DMS 273 (cell line): ENCODE measurements at regions not wholly inside any gene's neighbourhood (a gene's known extent, or its start where the extent isn't known, plus 50 kb on each side); places are given as distances from the start of the nearest gene placed in this dataset.
"Not testable (repeated sequence)": the region's sequence is repeated elsewhere in the genome, so short reads cannot be mapped to it uniquely, and the experiment has no call there.

ENCODE experiments used
- DNase-seq: peaks from one replicate; lab custom pipeline; 2025; ENCODE audit not compliant: unreplicated experiment; lab: John Stamatoyannopoulos, UW

DNA sequence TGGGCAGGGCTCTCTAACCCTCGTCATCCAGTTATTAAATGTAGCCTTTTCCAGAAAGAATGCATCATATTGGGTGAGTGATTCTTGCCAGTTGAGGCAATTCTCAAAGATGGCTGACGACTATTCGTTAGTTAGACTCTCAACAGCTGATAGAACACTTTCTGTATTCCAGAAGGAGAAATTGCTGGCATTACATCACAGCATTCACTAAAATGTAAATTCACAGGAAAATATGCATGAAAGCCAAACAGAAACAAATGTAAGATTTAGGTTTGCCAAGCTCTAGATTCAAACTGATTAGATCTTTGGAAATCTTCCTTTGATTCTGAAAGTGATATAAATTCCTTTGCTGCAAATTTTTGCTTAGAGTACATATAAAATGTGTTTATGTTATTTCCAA, 1501.0 kb downstream of the SI start:
- no peak for DNase-seq

DNA sequence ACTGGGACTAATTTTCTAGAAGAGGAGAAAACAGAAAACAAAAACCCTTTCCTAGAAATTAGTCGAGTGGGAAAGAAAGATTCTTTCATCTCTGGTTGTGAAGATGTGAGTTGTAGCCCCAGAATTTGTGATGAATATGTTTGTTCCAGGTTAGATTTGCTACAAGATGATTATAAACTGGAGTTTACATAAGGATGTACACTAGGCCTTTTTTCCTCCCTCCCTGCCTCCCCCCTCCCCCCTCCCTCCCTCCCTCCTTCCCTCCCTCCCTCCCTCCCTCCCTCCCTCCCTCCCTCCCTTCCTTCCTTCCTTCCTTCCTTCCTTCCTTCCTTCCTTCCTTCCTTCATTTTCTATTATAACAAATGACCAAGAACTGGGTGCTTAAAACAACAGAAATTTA, 1502.0 kb downstream of the SI start:
- DNase-seq, result no peak

DNA sequence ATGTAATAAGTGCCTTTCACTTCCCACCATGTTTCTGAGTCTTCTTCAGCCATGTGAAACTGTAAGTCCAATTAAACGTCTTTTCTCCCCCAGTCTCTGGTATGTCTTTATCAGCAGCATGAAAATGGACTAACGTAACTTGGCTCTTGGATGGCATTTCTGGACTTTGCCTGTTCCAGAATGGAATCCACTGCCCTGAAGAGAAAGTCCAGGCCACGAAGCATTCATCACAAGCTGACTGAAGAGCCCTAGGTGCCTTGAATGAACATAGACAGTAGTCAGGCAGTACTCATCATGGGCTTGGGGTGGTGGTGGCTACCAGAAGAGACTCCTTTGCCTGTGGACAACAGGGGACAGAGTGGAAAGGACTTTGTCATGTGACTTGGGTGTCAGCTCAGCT, 1505.0 kb downstream of the SI start:
- DNase-seq, result no peak

DNA sequence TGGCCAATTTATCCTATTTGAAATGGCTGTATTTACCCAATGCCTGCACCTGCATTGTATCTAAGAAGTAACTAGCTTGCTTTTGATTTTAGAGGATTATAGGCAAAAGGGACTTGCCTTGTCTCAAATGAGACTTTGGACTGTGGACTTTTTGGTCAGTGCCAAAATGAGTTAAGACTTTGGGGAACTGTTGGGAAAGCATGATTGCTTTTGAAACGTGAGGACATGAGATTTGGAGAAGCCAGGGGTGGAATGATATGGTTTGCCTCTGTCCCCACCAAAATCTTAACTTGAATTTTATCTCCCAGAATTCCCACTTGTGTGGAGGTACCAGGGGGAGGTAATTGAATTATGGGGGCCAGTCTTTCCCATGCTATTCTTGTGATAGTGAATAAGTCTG, 1505.4 kb downstream of the SI start:
- DNase-seq, result no peak

DNA sequence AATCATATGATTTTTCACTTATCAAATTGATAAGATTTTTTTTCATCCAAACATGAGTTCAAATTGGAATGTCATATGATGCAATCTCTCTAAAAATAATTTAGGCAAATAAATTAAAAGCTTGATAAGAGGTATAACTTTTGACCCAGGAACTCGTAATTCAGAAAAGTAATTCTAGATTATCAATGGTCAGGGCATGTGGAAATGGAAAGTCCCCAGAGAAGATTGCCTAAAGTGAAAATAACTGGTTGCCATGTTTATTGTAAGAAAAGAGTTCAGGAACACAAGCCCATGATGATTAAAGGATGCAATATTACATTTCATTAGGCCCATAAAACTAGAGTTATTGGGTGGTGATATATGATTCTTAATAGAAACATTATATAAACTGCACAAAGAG, 1514.8 kb downstream of the SI start:
- no peak for DNase-seq

DNA sequence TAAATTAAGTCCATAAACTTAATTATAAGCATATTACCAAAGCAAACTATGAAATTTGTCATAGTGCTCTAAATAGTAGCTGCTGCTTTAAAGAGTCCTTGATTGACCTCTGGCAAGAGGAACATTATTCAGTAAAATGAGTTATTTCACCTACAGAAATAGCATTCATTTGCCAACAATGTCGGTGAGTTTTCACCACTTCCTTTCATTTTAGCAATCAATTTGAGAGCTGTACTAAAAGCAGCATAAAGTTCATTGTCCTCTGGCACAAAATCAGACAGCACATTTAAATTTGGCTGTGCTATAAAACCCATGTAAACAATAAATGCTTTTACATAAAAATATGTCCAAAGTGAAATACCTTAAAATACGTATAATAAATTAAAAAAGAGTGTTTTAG, 1515.7 kb downstream of the SI start:
- no peak for DNase-seq

DNA sequence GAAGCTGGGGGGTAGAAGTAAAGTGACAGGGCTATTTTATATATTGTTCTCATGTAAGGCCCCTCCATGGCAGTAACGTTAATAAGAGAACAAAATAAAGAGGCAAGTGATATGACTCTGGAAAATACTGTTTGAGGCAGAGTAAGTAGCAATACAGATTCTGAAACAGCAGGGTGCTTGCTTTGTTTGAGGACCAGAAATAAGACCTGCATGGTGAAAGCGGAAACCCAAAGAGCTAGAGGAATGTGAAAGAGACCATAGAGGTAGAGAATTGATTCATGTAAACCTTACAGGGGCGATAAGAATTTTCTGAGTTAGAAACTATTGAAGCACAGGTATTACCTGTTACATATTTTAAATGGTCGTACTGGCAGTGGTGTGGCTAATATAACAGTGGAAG, 1517.1 kb downstream of the SI start:
- DNase-seq, result no peak

DNA sequence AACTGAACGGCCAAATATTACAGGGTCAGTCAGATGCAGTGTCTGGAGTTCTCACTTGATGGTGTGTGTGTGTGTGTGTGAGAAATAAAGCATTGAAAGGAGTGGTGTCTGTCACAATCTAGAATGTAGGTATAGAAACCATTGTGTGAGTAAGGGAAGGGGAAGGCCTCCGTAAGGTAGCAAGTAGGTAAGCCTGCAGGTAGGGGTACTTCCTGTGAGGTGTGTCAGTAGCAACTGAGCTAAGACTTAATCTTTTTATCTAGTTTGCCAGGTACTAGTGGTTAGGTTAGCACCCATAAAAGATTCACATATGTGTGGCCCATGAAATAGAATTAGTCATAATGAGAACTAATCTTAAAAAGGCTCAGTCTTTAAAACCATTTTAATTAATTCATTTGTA, 1517.8 kb downstream of the SI start:
- no peak for DNase-seq

DNA sequence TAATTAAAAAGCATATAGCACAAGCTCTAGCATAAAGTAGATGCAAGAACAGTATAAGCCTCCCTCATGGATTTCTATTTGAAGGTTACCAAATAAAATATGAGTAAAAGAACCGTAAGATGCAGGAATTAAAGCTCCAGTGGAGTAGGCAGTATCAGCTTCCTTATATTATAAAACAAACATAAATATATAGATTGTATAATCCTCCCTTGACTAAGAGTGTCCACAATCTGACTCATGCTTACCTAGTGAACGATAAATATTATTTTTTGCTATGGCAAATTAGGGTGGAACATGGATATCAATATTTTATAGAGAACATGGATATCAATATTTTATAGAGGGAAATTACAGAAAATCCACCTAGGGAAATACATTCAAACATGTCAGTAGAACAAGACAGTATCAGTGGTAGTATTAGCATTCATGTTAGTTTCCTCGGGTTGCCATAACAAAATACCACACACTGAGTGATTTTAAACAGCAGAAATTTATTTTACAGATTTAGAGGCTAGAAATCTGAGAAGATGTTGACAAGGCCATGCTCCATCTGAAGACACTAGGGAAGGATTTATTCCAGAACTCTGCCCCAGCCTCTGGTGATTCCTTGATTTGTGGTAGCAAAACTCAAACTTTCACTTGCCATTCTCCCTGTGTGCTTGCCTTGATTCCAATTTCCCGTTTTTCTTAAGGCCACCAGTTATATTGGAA, 1521.3 kb downstream of the SI start:
- no peak for DNase-seq

DNA sequence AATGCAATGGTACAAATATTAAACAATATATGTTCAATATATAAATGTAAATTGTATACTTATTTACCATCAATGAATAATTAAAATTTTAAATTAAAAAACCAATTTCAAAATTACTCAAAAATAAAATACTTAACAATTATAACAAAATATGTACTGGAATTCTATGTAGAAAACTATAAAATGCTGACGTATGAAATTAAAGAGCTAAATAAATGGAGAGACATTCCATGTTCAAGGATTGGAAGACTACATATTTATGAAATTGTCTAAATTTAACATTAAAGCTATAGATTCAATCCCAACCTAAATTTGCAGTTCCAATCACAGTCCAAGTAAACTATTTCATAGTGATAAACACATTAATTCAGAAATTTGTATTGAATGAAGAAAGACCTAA, 1522.4 kb downstream of the SI start:
- no peak for DNase-seq

DNA sequence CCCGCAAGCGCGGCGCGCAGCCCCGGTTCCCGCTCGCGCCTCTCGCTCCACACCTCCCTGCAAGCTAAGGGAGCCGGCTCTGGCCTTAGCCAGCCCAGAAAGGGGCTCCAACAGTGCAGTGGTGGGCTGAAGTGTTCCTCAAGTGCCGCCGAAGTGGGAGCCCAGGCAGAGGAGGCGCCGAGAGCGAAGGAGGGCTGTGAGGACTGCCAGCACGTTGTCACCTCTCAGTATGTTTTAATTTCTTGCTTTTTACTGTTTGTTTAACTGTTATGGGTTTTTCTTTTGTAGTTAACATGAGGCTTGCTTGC, 1525.7 kb downstream of the SI start:
- DNase-seq, result no peak

DNA sequence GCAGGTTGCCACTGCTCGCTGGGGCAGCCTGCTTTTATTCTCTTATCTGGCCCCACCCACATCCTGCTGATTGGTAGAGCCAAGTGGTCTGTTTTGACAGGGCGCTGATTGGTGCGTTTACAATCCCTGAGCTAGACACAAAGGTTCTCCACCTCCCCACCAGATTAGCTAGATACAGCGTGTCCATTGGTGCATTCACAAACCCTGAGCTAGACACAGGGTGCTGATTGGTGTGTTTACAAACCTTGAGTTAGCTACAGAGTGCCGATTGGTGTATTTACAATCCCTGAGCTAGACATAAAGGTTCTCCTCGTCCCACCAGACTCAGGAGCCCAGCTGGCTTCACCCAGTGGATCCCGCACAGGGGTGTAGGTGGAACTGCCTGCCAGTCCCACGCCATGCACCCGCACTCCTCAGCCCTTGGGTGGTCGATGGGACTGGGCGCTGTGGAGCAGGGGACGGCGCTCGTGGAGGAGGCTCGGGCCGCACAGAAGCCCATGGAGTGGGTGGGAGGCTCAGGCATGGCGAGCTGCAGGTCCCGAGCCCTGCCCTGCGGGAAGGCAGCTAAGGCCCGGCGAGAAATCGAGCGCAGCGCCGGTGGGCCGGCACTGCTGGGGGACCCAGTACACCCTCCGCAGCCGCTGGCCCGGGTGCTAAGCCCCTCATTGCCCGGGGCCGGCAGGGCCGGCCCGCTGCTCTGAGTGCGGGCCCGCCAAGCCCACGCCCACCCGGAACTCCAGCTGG, 1526.2 kb downstream of the SI start:
- not testable (repeated sequence) for DNase-seq

DNA sequence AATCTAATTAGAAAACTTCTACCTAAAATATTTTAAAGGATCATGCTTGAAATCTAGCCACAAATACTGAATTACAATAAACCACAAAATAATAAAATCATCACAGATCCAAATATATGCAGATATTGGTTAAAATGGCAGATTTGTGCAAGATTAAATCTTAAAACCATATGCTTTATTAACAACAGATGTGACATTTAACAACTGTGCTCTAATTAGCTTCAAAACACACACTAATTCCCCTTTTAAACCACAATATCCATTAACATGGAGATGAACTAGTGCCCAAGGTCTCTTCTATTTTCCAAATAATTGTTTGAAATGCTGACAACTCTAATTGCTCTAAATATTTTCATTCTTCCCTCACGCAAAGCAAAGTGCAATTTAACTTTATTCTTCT, 1530.3 kb downstream of the SI start:
- DNase-seq, result no peak

DNA sequence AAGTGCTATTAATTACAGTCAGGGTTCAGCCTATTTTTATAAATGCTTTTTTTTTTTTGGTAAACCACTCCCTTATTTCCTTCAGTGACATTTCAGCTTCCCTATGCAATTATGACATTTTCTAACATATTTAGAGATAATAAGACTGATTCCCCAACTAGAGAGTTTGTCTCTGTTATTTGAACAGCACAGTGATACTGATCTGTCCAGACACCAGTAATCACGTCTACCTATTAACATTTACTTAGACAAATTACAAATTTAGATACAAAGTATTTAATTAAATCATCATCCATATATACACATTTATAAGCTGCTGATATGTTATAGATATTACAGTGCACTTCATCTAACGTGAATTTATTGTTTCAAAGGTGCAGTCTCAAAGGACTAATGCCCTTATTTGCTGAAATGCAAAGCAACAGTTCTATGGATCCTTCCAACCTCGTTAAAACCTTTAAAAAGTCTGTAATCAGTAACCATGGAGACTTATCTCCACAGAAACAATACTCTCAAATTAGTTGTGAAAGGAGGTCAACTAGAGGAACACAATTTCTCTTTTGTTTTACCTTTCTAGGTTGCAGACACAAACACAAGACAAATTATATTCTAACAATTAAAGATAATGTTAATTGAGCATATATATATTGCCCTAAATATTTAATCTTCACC, 1531.1 kb downstream of the SI start:
- no peak for DNase-seq

DNA sequence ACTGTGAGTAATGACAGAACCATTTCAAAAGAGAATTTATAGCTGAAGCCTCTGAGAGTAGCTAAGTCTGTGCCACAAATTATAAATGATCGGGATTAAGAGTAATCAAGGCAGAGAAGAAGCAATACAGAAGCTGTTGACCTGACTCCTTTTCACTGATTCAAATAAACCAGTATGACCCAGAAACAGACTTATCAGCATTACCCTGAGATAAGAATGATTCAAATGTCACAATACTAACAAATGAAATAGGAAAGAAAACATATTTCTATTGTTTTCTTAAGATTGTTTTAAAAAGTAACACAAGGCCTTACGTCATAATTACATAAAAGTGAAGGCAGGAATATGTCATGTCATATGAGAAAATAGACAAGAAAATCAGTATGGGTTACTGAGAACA, 1534.6 kb downstream of the SI start:
- no peak for DNase-seq

DNA sequence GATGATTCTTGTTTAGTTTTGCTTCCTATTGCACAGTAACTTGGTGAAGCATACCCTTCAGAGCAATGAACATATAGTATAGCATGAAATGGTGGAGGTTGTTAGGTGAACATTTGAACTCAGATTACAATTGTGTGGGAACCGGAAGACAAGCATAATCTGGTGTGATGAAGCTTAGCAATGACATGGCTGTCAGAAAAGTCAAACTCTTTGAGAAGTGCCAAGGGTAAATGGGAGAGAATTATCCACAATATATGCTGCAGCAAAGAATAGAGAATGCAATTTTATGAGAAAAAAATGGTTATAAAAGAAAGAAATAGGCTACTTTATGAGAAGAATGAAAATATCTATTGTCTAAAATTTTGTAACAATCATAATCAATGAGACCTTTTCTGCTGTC, 1536.7 kb downstream of the SI start:
- DNase-seq, result no peak

DNA sequence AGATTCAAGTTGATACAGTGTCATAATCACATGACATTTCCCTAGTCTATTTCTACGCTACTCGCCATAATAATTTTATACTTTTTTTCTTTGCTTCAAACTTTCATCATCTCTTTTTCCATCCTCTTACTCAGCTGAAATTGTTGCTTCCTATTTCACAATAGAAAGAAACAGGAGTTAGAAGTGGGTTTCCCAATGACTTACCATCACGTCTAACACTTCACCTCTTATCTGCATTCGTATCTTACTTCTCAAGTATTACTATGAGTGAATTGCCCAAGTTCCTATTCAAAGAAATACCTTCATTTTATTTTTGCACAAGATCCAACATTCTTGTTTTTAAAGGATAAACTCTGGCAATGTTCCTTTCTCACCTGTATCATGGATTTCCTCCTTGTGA, 1539.9 kb downstream of the SI start:
- DNase-seq, result no peak

DNA sequence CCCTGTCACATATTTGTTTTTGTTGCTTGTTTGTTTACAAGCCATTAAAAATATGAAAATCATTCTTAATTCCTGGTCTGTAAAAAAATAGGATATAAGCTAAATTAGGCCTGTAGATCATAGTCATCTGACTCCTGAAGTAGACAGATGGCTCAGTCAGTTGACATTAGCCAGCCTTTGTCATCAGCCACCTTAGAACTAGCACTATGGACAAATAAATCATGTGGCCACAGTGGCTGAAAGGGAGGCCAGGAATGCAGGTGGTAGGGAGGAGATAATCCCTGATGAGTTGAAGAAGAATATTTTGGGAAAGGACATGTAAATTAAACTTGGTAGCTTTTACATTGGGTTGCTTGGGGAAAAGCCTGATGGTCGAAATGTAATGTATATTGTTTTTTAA, 1544.9 kb downstream of the SI start:
- no peak for DNase-seq

DNA sequence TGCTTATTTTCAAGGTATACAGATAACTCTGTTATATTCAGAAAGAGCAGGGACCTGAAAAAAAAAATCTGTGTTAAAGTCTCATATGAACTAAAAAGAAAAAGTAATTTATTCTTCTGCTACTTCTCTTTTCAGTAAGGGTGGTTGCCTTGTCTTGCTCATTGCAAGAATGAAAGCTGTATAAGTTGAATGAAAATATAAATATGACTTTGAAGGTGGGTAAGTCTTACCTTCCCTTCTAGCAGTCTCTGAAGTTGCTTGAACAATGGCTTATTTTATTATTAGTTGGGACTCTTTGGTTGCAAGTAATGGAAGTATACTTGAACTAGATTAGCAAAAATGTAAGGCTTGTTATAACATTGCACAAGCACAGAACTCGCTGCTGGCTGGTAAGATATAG, 1554.9 kb downstream of the SI start:
- no peak for DNase-seq

DNA sequence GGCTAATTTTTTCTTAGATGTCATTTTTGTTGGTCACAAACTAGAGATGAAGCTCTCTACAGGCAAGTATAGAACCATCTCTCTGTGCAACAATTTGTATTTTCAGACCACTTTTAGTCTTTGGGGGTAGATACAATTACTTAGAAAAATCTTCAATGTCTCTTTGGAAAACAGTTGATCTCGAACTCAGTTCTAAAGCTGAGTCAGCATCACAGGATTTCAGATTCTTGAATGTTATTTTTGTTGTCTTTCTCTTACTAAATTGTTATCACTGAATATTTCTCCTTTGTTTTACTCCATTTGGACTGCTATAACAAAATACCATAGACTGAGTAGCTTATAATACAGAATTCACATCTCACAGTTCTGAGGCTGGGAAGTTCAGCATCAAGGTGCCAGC, 1557.0 kb downstream of the SI start:
- no peak for DNase-seq

DNA sequence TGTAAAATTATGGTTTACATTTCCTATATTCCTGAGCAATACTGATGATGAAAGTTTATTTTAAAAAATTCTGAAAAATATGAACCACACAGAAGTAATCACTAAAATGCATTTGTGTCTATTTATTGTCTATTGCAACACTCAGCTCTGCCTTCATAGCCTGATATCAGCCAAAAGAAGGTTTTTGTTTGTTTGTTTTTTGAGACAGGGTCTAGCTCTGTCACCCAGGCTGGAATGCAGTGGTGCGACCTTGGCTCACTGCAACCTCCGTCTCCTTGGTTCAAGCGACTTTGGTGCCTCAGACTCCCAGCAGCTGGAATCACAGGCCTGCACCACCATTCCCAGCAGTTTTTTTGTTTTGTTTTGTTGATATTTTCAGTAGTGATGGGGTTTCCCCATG, 1560.2 kb downstream of the SI start:
- DNase-seq, result no peak

DNA sequence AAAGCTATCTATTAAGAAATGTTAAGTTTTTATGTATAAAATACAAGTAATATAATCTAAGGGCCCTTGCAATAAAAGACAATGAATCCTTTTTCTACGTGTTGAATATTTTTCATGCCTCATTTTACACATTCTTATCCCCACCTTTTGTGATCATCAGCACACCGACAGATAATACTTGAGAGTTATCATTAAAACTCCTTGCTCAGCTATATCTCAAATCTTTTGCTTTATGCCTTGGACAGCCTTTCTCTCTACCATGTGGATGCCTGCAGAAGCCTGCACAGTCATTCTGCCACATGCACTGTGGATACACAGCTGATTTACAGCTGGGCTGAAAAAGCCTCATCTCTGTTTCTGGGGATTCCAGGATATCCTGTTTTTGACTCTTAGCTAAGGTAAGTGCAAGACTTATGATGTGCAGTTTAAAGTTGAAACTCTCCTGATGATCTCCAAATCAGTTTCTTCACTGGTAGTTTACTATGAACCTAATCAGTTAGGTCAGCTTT, 1565.1 kb downstream of the SI start:
- DNase-seq, result no peak
